ENCODE measurements at regions not wholly inside any gene's neighbourhood (a gene's known extent, or its start where the extent isn't known, plus 50 kb on each side); places are given as distances from the start of the nearest gene placed in this dataset.

- Mint-ChIP-seq H3K27me3 (ENCODE audit: unreplicated experiment) (no peaks in the 10 kb centered on the region), H3K9me3 (ENCODE audit: low read depth, unreplicated experiment) (no peaks in the 10 kb centered on the region), H3K36me3 (ENCODE audit: insufficient read depth, unreplicated experiment) (no peaks in the 10 kb centered on the region), H3K27ac (ENCODE audit: unreplicated experiment) (no peak overlapping the region), H3K4me3 (ENCODE audit: low read depth, unreplicated experiment) (no peak overlapping the region), H3K4me1 (ENCODE audit: low read depth, unreplicated experiment) (no peaks in the 10 kb centered on the region)
- TF ChIP-seq CTCF (IDR thresholded peaks at IDR 0.05; ENCODE audit: unreplicated experiment): no peak
- CTCF ChIA-PET: no interaction called here
- DNase-seq: no peak
- no TSS peak for BruUV-seq (replicated peaks)
- intact Hi-C loops (cut with micrococcal nuclease; ENCODE audit: unreplicated experiment): loop anchor here (10.0 kb wide), 1 partner anchor 135 kb away; no protein-coding TSS in a partner anchor
Measured at GRCh38 chr7:88399696-88400240, 93.1 kb upstream of the STEAP4 start.

GRCh38 chr7:88399036-88399435 lies 92.3 kb upstream of the STEAP4 start:
- intact Hi-C loops (cut with micrococcal nuclease; ENCODE audit: unreplicated experiment): loop anchor here (10.0 kb wide), 1 partner anchor 136 kb away; no protein-coding TSS in a partner anchor
- Mint-ChIP-seq H3K27ac (ENCODE audit: unreplicated experiment) (no peak overlapping the region), H3K4me3 (ENCODE audit: low read depth, unreplicated experiment) (no peak overlapping the region), H3K4me1 (ENCODE audit: low read depth, unreplicated experiment) (no peaks in the 10 kb centered on the region), H3K36me3 (ENCODE audit: insufficient read depth, unreplicated experiment) (no peaks in the 10 kb centered on the region), H3K9me3 (ENCODE audit: low read depth, unreplicated experiment) (no peaks in the 10 kb centered on the region), H3K27me3 (ENCODE audit: unreplicated experiment) (no peaks in the 10 kb centered on the region)
- CTCF ChIA-PET: no interaction called here
- no peak for DNase-seq
- TF ChIP-seq CTCF (IDR thresholded peaks at IDR 0.05; ENCODE audit: unreplicated experiment): no peak
- no TSS peak for BruUV-seq (replicated peaks)

GRCh38 chr7:88398459-88398858 lies 91.8 kb upstream of the STEAP4 start:
- H3K27me3 Mint-ChIP-seq (ENCODE audit: unreplicated experiment): no peaks in the 10 kb centered on the region
- no peaks in the 10 kb centered on the region for H3K36me3 Mint-ChIP-seq (ENCODE audit: insufficient read depth, unreplicated experiment)
- intact Hi-C loops (cut with micrococcal nuclease; ENCODE audit: unreplicated experiment): loop anchor here (10.0 kb wide), 1 partner anchor 136 kb away; no protein-coding TSS in a partner anchor
- TF ChIP-seq CTCF (IDR thresholded peaks at IDR 0.05; ENCODE audit: unreplicated experiment): no peak
- H3K4me3 Mint-ChIP-seq (ENCODE audit: low read depth, unreplicated experiment): no peak overlapping the region
- no TSS peak for BruUV-seq (replicated peaks)
- no peaks in the 10 kb centered on the region for H3K4me1 Mint-ChIP-seq (ENCODE audit: low read depth, unreplicated experiment)
- H3K27ac Mint-ChIP-seq (ENCODE audit: unreplicated experiment): no peak overlapping the region
- CTCF ChIA-PET: no interaction called here
- no peaks in the 10 kb centered on the region for H3K9me3 Mint-ChIP-seq (ENCODE audit: low read depth, unreplicated experiment)
- no peak for DNase-seq

GRCh38 chr7:88396948-88397322 lies 90.2 kb upstream of the STEAP4 start:
- Mint-ChIP-seq H3K4me3 (ENCODE audit: low read depth, unreplicated experiment) (no peak overlapping the region), H3K36me3 (ENCODE audit: insufficient read depth, unreplicated experiment) (no peaks in the 10 kb centered on the region), H3K9me3 (ENCODE audit: low read depth, unreplicated experiment) (no peaks in the 10 kb centered on the region), H3K27me3 (ENCODE audit: unreplicated experiment) (no peaks in the 10 kb centered on the region), H3K4me1 (ENCODE audit: low read depth, unreplicated experiment) (no peaks in the 10 kb centered on the region), H3K27ac (ENCODE audit: unreplicated experiment) (no peak overlapping the region)
- DNase-seq: no peak
- BruUV-seq (replicated peaks): no TSS peak
- intact Hi-C loops (cut with micrococcal nuclease; ENCODE audit: unreplicated experiment): loop anchor here (10.0 kb wide), 1 partner anchor 138 kb away; no protein-coding TSS in a partner anchor
- TF ChIP-seq CTCF (IDR thresholded peaks at IDR 0.05; ENCODE audit: unreplicated experiment): no peak
- CTCF ChIA-PET: no interaction called here

Data from Calu3 (cell line).